Tibial nerve (tissue), 4 donors: ENCODE measurements at regions not wholly inside any gene's neighbourhood (a gene's known extent, or its start where the extent isn't known, plus 50 kb on each side); places are given as distances from the start of the nearest gene placed in this dataset.
"Not testable (repeated sequence)": the region's sequence is repeated elsewhere in the genome, so short reads cannot be mapped to it uniquely, and the experiment has no call there.

Source experiments
- EP300 ChIP-seq, 2 donors: sonication (generic); formaldehyde crosslinking; IDR thresholded peaks; one replicate each; pipeline ENCODE4 v1.6.1; 2017; ENCODE audit warnings: antibody characterized with exemption in 2 of 2, mild to moderate bottlenecking in 1 of 2
- POLR2A ChIP-seq, 2 donors: fragments of 450-650 bp; IDR thresholded peaks; one replicate each; pipeline ENCODE4 v1.6.1; 2017; ENCODE audit warnings: antibody characterized with exemption in 2 of 2, mild to moderate bottlenecking in 2 of 2, moderate library complexity in 2 of 2
- TF ChIP-seq, protein P1 (sequence below), 5 experiments: fragments of 200-600 bp in 3 of 5; fragments of 450-650 bp in 2 of 5; sonication (generic) in 3 of 5; IDR thresholded peaks; one replicate each; pipeline ENCODE4 v1.5.1; 2016 to 2019; ENCODE audit warnings: antibody characterized with exemption in 5 of 5, mild to moderate bottlenecking in 3 of 5, moderate library complexity in 2 of 5

DNA sequence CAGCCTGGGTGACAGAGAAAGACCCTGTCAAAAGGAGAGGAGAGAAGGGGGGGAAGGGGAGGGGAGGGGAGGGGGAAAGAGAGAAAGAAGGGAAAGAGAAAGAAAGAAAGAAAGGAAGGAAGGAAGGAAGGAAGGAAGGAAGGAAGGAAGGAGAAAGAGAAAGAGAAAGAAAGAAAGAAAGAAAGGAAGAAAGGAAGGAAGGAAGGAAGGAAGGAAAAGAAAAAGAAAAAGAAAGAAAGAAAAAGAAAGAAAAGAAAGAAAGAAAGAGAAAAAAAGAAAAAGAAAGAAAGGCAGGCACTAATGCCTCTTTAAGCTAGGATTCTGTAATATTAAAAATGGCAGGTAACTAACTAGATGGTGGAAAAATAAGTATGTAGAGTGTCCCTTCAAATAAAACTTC, 59.8 kb upstream of the ABLIM1 start:
- TF ChIP-seq, protein P1, sequence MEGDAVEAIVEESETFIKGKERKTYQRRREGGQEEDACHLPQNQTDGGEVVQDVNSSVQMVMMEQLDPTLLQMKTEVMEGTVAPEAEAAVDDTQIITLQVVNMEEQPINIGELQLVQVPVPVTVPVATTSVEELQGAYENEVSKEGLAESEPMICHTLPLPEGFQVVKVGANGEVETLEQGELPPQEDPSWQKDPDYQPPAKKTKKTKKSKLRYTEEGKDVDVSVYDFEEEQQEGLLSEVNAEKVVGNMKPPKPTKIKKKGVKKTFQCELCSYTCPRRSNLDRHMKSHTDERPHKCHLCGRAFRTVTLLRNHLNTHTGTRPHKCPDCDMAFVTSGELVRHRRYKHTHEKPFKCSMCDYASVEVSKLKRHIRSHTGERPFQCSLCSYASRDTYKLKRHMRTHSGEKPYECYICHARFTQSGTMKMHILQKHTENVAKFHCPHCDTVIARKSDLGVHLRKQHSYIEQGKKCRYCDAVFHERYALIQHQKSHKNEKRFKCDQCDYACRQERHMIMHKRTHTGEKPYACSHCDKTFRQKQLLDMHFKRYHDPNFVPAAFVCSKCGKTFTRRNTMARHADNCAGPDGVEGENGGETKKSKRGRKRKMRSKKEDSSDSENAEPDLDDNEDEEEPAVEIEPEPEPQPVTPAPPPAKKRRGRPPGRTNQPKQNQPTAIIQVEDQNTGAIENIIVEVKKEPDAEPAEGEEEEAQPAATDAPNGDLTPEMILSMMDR (IDR thresholded peaks at IDR 0.05), result not testable (repeated sequence)
- not testable (repeated sequence) for TF ChIP-seq POLR2A, EP300 (IDR thresholded peaks at IDR 0.05)
